Suprapubic skin (tissue), 4 donors: ENCODE measurements at regions not wholly inside any gene's neighbourhood (a gene's known extent, or its start where the extent isn't known, plus 50 kb on each side); places are given as distances from the start of the nearest gene placed in this dataset.

Source experiments
- DNase-seq, 2 donors: peaks; one replicate each; pipeline ENCODE4 v3.0.0-alpha.2; 2019; ENCODE audit warnings: low spot score in 2 of 2
- H3K27ac ChIP-seq: fragments of 200-600 bp; sonication (generic); one replicate; pipeline ENCODE4 v1.5.1; 2019
- H3K27me3 ChIP-seq: fragments of 200-600 bp; sonication (generic); one replicate; pipeline ENCODE4 v1.5.1; 2019
- H3K36me3 ChIP-seq: fragments of 200-600 bp; sonication (generic); one replicate; pipeline ENCODE4 v1.5.1; 2019
- H3K4me1 ChIP-seq: fragments of 200-600 bp; sonication (generic); one replicate; pipeline ENCODE4 v1.5.1; 2019
- H3K4me3 ChIP-seq: fragments of 200-600 bp; sonication (generic); one replicate; pipeline ENCODE4 v1.5.1; 2019; ENCODE audit warnings: mild to moderate bottlenecking
- H3K9me3 ChIP-seq: fragments of 200-600 bp; sonication (generic); one replicate; pipeline ENCODE4 v1.5.1; 2019
- EP300 ChIP-seq: sonication (generic); formaldehyde crosslinking; IDR thresholded peaks from one replicate; pipeline ENCODE4 v1.6.1; 2017; ENCODE audit warnings: antibody characterized with exemption
- POLR2A ChIP-seq, 2 donors: fragments of 450-650 bp; IDR thresholded peaks; one replicate each; pipeline ENCODE4 v1.6.1; 2017; ENCODE audit warnings: antibody characterized with exemption in 2 of 2, mild to moderate bottlenecking in 2 of 2, moderate library complexity in 2 of 2
- POLR2AphosphoS5 ChIP-seq, 3 donors: sonication (generic); formaldehyde crosslinking; IDR thresholded peaks; one replicate each; pipeline ENCODE4 v1.6.1; 2017; ENCODE audit warnings: antibody characterized with exemption in 3 of 3
- WGBS: methylation state at CpG from one replicate; pipeline ENCODE4 v1.1.5; 2018; 5-methylcytosine and 5-hydroxymethylcytosine counted together
- TF ChIP-seq, protein P1 (sequence below), 2 donors: fragments of 200-600 bp in 1 of 2; fragments of 450-650 bp in 1 of 2; sonication (generic) in 1 of 2; IDR thresholded peaks; one replicate each; pipeline ENCODE4 v1.5.1; 2016 to 2019; ENCODE audit warnings: antibody characterized with exemption in 2 of 2, mild to moderate bottlenecking in 1 of 2, moderate library complexity in 1 of 2

DNA sequence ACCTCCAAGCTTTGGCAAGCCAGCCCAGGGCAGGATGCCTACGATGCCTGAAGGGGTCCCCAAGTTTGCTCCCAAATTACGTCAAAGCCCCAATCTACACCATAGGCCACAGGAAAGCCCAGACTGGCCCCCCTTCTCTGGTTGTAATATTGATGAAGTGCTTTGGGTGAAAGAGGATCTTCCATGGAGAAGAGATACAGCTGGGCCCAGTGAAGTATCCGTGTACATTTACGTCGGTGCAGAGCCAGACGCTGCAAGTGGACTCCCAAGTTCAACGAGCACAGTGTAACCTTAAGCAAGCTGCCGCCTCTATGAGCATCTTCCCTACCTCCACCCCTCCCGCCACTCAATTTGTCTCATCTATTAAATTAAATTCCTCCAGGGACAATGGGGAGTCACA is 100.1 kb upstream of the TPM1 start:
- Histone ChIP-seq H3K27ac (no peak overlapping the region), H3K9me3 (no peaks in the 10 kb centered on the region)
- WGBS: 96% methylated on average over 9 of the region's 9 CpGs

DNA sequence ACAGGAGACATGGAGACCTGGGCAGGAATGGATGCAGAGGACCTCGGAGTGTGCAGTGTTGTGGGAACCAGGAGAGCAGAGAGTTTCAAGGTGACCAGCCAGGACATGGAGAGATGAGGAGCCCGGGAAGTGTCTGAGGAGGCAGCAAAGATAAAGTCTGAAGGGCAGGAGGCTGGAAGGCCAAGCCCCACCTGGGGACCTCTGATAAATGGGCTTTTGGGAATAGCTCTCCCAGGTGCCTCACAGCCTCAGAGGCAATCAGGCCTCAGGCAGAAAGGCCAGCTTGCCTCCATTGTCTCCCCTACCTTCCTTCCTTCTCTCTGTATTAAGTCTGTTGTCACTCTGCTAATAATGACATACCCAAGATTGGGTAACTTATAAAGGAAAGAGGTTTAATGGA is 97.5 kb upstream of the TPM1 start:
- TF ChIP-seq, protein P1, sequence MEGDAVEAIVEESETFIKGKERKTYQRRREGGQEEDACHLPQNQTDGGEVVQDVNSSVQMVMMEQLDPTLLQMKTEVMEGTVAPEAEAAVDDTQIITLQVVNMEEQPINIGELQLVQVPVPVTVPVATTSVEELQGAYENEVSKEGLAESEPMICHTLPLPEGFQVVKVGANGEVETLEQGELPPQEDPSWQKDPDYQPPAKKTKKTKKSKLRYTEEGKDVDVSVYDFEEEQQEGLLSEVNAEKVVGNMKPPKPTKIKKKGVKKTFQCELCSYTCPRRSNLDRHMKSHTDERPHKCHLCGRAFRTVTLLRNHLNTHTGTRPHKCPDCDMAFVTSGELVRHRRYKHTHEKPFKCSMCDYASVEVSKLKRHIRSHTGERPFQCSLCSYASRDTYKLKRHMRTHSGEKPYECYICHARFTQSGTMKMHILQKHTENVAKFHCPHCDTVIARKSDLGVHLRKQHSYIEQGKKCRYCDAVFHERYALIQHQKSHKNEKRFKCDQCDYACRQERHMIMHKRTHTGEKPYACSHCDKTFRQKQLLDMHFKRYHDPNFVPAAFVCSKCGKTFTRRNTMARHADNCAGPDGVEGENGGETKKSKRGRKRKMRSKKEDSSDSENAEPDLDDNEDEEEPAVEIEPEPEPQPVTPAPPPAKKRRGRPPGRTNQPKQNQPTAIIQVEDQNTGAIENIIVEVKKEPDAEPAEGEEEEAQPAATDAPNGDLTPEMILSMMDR (IDR thresholded peaks at IDR 0.05): no peak
- TF ChIP-seq EP300: no peak
- TF ChIP-seq POLR2A (IDR thresholded peaks at IDR 0.05): no peak
- TF ChIP-seq POLR2AphosphoS5 (IDR thresholded peaks at IDR 0.05): no peak
- no peak overlapping the region for H3K4me3 ChIP-seq
- H3K36me3 ChIP-seq: no peaks in the 10 kb centered on the region
- peaks cover 3% of the 10 kb centered on the region for H3K27me3 ChIP-seq
- no peak for DNase-seq
- WGBS: 97% methylated on average over 2 of the region's 2 CpGs
- H3K9me3 ChIP-seq: no peaks in the 10 kb centered on the region
- H3K27ac ChIP-seq: no peak overlapping the region
- H3K4me1 ChIP-seq: peaks cover 12% of the 10 kb centered on the region

More for the DNA sequence above, 100.1 kb upstream of the TPM1 start:
- peaks cover 15% of the 10 kb centered on the region for H3K4me1 ChIP-seq
- no peak for DNase-seq
- H3K27me3 ChIP-seq: no peaks in the 10 kb centered on the region
- H3K4me3 ChIP-seq: no peak overlapping the region
- no peak for TF ChIP-seq POLR2A (IDR thresholded peaks at IDR 0.05)
- TF ChIP-seq EP300: no peak
- no peak for TF ChIP-seq POLR2AphosphoS5 (IDR thresholded peaks at IDR 0.05)
- TF ChIP-seq, protein P1 (IDR thresholded peaks at IDR 0.05): no peak
- no peaks in the 10 kb centered on the region for H3K36me3 ChIP-seq

DNA sequence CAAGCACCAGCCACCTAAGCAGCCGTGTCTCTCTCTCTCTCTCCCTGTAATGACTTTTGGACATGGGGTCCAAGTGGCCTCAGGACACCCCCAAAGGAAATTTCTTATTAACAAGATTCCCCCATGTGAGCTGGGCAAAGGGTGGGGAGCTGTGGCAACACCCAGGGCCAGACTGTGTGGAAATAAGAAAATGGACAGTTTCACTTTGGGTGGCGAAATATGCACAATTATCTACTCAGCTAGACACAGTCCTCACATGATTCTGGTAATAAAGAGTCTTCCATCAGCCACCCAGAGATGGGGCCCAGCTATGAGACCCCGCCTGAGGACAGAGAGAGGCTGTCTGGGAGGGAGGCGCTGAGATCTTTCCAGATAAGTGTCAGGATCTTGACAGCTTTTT is 96.8 kb upstream of the TPM1 start:
- Histone ChIP-seq H3K4me3 (no peak overlapping the region), H3K4me1 (peaks cover 6% of the 10 kb centered on the region), H3K27me3 (peaks cover 7% of the 10 kb centered on the region), H3K27ac (no peak overlapping the region), H3K36me3 (no peaks in the 10 kb centered on the region), H3K9me3 (no peaks in the 10 kb centered on the region)
- TF ChIP-seq POLR2AphosphoS5 (IDR thresholded peaks at IDR 0.05): no peak
- TF ChIP-seq, protein P1 (IDR thresholded peaks at IDR 0.05): no peak
- TF ChIP-seq EP300: no peak
- TF ChIP-seq POLR2A (IDR thresholded peaks at IDR 0.05): no peak
- WGBS: 87% methylated on average over 4 of the region's 4 CpGs
- DNase-seq: no peak

DNA sequence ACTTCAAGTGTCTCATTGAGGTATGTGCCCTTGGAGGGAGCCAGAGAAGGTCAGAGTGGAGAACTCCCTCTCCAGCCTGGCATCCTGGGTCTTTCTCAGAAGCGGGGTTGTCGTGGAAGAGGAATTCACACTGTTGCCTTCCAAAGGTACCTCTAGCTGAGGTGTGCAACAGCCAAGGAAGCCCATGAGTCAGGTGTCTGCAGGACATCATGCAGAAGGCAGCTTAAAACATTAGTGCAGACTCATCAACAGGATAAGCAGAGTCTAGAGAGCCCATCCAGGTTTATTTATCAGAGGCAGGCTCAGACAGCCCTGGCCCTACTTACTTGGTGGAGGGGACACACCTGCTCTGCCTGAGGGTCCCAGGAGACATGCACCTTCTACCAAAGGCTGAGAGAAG is 95.6 kb upstream of the TPM1 start:
- H3K4me1 ChIP-seq: no peaks in the 10 kb centered on the region
- no peak for DNase-seq
- H3K36me3 ChIP-seq: no peaks in the 10 kb centered on the region
- TF ChIP-seq POLR2AphosphoS5 (IDR thresholded peaks at IDR 0.05): no peak
- TF ChIP-seq EP300: no peak
- TF ChIP-seq, protein P1 (IDR thresholded peaks at IDR 0.05): no peak
- TF ChIP-seq POLR2A (IDR thresholded peaks at IDR 0.05): no peak
- H3K4me3 ChIP-seq: no peak overlapping the region
- H3K27ac ChIP-seq: no peak overlapping the region
- H3K27me3 ChIP-seq: peaks cover 7% of the 10 kb centered on the region
- WGBS: 100% methylated on average over 2 of the region's 2 CpGs
- no peaks in the 10 kb centered on the region for H3K9me3 ChIP-seq

DNA sequence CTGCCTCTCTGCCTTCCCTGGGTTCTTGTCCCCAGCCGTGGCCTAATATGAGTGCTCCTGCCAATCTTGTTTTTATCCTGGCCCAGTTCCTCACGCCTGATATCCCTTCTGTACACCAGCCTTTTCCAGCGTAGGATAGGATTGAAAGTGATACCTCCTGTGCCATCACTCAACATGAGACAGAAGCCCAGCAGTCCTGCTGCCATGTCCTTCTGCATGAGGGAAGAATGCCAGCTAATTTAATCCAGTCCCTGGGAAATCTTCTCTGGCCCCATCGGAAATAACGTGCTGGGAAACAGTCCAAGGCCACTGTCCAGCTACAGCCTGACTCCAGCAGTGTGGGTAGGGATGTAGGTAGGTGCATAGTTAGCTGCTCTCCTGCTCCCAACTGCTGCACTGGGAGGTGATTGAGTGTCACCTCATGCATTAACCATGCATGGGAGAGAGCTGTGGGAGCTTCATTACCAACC is 92.0 kb upstream of the TPM1 start:
- Histone ChIP-seq H3K27me3 (peaks cover 11% of the 10 kb centered on the region), H3K27ac (no peak overlapping the region), H3K9me3 (no peaks in the 10 kb centered on the region), H3K4me3 (no peak overlapping the region), H3K4me1 (no peaks in the 10 kb centered on the region), H3K36me3 (no peaks in the 10 kb centered on the region)
- 57% methylated on average over 5 of the region's 5 CpGs for WGBS
- DNase-seq: no peak
- TF ChIP-seq POLR2A (IDR thresholded peaks at IDR 0.05) (no peak), POLR2AphosphoS5 (IDR thresholded peaks at IDR 0.05) (no peak)
- TF ChIP-seq, protein P1 (IDR thresholded peaks at IDR 0.05): no peak
